Activated T-cell treated with anti-CD3 and anti-CD28 coated beads for 48 hours (primary cell): ENCODE measurements at regions not wholly inside any gene's neighbourhood (a gene's known extent, or its start where the extent isn't known, plus 50 kb on each side); places are given as distances from the start of the nearest gene placed in this dataset.

Experiments used
- DNase-seq: peaks from one replicate; pipeline ENCODE4 v3.0.0-alpha.2; 2020; ENCODE audit warnings: low read depth

DNA sequence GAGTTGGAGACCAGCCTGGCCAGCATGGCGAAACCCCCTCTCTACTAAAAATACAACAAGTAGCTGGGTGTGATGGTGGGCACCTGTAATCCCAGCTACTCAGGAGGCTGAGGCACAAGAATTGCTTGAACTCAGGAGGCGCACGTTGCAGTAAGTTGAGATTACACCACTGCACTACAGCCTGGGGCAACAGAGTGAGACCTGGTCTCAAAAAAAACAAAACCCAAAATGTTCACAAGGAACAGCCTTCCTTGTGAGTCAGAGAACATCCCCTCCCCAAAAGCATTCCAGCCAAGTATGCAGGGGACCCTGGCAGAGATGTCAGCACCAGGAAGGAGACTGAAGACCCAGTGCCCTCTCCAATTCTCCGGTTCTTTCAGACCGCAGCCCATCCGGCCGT lies 314.9 kb upstream of the TSHZ3 start:
- DNase-seq, result no peak

DNA sequence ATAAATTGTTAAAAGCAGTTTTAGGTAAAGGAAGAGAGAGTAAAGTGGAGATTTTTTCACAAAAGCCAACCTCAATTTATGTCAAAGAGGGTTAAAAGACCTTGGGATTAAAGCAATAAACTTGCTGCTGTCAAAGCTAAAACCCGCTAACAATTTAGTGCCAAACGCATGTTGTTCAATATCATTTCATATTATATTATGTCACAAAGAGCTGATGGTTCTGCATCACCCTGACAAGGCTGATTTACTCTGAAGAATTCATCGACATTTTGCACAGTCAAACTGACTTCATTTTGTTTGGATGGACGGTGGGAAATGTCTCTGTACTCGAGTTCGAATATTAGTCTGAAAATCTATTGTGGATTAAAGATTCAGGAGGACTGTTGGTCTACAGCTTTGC lies 315.8 kb upstream of the TSHZ3 start:
- DNase-seq, result no peak

DNA sequence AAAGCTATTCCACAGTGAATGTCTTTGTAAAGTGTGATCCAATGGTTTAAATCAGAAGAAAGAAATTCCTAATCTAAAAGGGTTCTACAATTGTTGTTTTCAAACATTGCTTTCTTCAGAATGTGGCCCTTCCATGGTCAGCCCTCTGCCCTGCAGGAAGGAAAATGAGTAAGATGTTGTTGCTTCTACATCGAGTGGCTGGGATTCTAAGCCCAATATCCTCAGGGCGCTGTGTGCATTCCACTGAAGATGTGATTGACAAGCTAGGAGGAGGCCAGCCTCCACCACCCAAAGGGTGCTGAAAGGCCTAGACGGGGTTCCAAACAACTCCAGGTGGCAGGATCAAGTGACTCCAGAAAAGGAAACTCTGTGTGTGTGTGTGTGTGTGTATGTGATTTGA lies 316.9 kb upstream of the TSHZ3 start:
- DNase-seq, result no peak

DNA sequence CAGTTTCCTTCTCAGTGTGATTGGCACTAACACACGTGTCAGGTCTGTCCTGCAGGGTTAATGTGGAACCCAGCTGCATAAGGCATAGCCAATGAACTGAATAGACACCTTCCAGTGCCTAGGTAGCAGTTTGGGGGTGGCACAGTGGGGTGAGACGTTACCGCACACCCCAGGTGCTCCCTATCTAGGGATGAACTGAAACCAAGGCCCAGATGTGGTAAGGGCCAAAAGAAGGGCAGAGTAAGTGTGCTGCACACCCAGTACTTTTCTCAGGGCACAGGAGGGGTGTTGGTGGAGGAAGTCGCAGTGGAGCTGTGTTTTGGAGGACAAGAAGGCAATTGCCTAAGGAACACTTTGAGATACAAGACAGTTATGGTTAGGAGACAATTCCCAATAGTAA lies 317.9 kb upstream of the TSHZ3 start:
- DNase-seq, result no peak

DNA sequence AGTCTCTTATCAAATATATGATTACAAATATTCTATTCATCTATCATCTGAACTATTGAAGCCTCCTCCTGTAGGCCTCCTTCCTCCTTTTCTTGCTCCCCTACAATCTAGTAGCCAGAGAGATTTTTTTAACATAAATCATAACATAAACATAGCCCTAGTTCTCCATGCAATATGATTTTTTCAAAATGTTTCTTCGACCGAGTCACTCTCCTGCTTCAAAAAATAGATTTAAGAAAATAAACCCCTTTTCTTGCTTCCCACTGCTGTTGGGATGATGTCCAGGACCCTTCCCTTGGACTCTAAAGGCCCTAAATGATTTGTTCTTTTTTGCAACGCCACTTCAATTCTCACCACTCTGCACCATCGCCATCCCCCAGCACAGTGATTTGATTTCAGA lies 319.7 kb upstream of the TSHZ3 start:
- no peak for DNase-seq

DNA sequence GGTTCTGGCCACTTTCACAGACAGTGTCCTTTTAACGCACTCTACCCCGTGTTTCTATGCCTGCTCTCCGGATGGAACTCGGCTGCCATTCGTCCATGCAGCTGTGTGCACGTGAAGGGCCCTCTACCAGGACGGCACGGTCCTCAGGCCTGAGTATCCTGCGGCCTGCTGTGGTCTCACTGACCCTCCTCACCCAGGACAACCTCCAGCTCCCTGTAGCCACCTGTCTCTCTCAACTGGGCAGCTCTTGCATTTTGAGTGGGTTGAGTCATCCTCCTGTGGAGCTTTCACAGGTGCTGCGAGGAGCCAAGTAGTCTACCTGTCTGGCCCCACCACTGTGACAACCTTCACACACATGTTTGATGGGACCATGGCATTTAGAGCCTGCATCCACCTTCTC lies 321.7 kb upstream of the TSHZ3 start:
- no peak for DNase-seq

DNA sequence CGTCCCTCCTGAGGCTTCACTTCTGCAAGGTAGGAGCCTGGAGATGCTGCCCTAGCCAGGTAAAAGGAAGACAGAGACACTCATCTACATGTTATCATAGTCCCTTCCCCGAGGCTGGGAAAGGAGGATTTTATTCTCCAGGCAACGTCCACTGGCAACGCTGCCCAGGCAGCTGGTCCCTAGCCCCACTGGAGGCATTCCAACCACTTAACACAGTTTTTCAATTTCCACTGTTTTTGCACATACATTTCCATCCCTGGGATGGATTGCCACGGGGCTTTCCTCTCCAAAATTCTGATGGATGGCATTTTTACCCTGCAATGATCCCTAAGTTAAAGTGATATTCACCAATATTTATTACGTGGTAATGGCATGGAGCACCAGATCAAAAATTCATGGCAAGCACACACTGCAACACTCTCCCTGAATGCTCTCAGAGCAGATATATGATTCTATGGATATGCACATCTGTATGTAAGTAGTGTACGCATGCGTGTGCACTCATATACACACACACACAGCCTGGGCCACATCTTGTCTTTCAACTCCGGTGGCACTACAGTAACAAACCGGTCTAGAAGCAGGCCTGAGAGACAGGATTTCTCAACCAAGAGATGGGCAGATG lies 322.3 kb upstream of the TSHZ3 start:
- no peak for DNase-seq

DNA sequence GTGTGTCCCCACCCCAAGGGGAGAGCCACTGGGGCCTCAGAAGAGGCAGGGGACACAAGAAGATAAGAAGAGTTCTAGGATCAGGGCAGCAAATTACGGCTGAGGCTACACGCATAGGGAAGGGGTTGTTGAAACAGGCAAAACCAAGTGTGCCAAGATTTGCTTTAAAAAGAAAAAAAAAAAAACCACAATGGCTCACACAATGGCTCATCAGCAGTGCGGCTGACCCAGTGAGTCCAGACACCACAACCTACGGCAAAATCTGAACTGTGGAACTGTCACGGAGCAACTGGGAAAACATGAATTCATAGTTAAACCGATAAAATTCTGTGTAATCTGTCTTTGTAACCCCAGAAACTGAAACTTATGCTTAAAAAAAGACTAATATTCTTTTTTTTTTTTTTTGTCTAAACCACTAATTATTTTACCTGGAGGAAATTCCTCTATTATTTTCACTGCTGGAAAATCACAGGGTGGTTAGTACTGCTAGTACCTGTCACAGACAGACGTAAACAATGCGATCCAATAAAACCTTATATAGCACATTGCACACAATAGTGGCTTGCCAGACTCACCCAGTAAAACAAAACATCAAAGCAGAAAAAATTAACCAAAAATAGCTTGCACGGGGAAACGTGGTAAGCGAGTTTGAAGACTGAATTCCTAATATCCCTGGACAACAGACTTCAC lies 325.4 kb upstream of the TSHZ3 start:
- DNase-seq, result no peak

DNA sequence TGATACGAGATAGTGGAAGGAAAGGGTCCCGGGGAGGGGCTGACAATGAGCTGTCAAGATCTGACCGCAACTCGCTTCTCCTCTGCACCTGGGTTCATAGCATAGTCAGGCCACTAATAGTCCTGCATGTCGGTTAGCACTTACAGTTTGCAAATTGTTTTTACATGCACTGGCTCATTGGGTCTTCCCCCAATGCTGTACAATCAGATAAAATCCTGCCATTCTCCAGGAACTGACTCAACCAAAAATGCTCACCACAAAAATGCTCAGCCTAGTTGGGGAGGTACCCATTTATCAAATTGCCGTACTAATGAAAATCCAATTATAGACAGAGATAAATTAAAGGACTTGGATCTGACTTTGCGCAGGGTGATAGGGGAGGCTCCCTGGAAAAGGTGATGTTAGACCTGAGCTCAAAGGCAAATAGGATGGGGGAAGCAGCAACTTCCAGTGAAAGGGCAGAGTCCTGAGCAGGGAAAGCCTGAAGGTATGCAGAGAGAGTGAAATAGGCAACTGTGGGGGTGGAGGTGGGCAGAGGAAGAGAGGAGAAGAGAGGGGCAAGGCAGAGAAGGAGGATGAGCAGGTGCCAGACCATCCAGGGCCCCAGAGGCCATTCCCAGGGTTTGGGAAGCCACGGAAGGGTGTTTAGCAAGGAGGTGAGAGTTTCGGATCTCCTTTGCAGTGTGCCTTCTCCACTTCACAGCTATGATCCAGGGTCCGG lies 326.1 kb upstream of the TSHZ3 start:
- no peak for DNase-seq

DNA sequence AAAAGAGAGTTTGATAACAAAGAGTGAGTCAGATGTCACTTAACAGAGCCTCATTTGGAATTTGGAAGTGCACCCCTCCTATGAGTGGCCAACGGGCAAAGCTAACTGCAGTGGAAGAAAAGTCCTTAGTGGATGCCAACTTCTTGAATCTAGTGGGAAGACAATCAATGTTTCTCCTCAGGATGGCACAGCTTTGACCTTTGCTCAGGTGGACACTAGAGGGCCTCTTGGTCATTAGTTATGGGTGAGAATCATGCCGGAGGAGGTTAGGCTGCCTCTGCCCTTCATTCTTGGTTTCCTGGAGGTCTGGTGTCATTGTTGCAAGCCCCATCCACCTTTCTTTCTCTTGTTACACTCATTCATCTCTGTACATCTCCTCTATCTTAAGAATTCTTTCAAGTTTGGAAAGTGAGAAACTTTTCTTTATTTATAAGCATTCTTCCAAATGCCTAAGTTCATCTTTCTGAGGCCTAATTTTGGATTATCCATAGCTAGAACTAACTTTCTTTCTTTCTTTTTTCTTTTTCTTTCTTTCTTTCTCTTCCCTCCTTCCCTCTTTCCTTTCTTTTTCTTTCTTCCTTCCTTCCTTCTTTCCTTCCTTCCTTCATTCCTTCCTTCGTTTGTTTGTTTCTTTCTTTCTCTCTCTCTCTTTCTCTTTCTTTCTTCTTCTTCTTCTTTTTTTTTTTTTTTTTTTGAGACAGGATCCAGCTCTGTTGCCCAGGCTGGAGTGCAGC lies 327.2 kb upstream of the TSHZ3 start:
- DNase-seq, result no peak

DNA sequence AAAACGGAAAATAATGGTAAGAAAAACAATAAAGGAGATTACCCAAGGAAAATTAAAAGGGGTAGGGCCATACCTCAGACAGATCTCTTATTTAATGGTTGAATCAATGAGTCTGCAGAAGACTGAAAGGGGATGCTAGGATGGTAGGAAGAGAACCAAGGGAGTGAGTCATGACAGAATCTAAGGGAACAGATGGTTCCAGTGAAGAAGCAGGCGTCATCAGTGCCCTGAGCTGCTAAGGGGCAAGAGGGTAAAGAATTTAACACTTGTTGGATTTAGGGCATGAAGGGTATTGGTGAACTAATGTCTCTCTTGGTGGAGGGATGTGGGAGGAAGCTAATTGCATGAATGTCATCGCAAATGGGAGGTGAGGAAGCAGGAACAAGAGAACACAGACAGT lies 329.2 kb upstream of the TSHZ3 start:
- no peak for DNase-seq

DNA sequence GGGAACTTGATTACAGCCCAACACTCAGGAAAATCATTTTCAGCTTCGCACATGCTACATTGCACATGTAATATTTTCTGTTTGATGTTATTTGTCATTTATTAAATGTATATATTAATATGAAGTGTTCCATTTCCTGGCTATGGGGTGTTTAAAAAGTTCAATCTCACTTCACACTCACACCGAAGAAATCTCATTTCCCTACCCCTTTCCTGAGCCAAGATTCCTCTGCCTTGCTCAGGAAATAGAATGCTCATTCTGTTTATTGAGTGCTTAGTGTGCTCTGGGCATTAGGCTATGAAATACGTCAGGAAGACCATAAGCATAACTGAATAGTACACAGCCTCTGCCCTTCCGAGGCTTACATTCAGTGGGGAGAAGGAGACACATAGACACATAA lies 331.9 kb upstream of the TSHZ3 start:
- no peak for DNase-seq

DNA sequence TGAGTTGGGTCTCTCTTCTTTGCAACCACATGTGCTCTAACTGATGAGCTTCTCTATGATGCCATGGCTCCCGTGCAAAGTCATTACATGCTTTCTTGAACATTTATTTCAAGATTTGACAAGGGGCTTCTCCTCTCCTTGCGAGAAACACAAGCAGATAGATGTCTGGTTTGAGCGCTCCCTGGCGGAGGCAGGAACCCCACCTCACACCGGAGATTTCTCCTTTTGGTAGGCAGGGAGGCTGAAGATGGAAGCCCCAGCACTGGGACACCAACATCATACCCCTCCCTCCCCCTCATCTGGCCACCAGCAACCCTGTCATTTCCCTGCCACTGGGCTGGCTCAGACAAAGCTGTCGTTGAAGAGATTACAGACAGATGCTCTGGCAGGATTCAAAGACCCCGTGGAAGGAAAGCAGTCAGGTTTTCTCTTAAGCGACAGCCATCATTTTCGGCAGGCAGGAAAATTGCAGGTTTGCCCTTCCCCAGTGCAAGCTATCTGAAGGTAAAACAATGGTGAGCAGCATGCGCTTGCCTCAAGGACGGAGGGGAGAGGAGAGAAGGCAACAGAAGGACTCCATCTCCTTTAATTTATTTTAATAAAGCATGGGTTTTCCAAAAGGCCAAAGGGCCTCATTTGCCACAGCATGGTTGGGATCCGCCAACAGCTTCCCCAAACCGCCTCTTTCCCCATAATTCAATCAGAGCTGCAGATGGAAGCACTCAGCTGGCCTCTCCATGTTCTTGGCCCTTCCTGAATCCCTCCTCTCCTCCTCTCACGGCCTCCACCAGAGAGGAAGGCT lies 344.1 kb upstream of the TSHZ3 start:
- no peak for DNase-seq

DNA sequence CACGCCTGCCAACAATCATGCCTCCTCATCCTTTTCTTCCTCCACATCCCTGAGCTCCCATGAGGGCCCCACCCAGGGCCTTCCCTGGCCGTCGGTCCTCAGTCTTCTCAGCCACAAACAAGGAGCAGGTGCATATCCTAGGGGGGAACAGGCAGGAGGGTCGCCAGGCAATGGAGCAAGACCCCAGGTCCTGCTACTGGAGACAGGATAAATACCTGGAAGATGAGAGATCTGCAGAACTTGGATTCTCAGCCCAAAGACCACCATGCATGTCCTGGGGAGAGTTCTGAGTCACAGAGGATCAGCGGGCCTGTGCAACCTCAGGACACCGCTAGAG lies 344.7 kb upstream of the TSHZ3 start:
- no peak for DNase-seq

DNA sequence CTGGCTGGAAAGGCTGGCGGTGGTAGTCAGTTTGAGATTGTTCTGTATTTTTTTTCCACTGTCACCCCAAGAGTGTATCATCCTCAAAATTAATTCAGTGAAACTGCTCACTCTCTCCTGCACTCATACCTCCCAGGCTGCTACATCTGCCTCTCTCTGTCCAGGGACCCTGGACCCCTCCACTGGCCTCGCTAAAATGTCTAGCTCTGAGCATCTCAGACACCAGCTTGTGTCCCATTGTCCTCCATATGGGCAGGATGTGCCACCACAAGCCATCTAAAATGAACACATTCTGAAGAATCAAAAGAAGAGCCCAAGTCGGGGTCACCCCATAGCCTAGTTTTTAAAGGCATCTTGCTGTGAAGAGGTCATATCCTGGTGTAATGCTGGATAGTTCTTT lies 345.5 kb upstream of the TSHZ3 start:
- no peak for DNase-seq

DNA sequence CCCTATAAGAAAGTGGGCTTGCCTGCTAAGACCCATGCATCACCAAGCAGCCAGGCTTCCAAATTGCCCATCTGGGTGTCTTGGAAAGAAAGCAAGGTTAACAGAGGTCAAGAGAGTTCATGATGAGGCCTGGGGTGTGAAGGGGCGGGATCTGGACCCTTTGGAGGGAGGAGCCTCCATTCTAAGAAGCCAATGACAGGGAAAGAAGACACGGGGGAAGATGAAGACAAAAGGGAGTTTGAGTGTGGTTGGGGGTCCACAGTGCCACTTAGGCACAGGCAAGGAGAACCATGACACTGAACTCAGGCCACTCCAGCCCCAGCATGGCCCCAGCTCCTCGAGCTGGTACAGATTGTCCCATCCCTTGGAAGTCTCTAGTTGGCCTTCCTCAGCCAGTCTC lies 350.2 kb upstream of the TSHZ3 start:
- no peak for DNase-seq

DNA sequence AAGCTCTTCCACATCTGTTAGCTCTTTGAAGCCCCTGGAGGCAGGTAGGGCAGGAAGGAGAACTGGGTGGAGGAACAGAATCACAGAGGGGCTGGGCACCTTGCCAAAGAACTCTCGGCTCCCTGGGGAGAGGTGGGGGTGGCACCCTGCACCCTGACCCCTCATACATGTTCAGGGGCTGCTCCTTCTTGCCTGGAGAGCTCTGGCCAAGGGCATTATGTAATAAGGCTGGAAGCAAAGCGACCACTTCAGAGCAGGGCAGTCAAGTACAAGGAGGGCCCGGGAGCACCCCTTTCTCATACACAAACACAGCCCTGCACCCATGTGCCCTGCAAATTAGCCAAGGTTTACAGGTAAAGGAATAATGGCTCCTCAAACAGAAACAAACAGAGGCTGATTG lies 351.9 kb upstream of the TSHZ3 start:
- no peak for DNase-seq

DNA sequence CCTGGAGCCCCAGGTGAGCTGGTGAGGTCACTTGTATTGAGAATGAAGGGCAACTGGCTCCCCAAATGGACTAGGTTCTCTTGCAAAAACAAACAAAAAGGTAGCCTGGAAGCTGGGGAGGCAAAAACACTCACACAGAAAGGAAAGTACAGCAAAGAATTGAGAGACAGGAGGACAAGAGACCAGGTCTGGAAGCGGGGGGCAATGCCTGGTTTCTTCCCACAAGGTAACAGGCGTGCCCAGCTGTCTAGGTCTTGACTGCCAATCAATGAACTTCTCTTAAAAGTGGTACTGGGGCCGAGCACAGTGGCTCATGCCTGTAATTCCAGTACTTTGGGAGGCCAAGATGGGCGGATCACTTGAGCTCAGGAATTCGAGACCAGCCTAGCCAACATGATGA lies 356.4 kb upstream of the TSHZ3 start:
- DNase-seq, result no peak

DNA sequence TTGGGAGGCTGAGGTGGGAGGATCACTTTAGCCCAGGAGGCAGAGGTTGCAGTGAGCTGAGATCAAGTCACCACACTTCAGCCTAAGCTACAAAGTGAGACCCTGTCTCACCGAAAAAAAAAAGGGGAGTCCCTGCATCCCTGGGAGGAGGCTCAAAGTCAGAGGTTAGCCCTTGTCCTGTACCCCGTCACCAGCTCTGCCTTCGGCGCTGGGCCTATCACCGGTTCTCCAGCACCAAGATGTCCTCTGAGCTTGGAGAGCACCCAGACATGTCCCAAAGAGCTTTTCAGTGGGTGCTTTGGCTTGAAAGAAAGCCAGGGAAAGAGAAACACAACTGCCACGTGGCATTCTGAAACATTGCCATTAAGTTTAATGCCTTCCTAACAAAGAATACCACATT lies 356.9 kb upstream of the TSHZ3 start:
- no peak for DNase-seq

DNA sequence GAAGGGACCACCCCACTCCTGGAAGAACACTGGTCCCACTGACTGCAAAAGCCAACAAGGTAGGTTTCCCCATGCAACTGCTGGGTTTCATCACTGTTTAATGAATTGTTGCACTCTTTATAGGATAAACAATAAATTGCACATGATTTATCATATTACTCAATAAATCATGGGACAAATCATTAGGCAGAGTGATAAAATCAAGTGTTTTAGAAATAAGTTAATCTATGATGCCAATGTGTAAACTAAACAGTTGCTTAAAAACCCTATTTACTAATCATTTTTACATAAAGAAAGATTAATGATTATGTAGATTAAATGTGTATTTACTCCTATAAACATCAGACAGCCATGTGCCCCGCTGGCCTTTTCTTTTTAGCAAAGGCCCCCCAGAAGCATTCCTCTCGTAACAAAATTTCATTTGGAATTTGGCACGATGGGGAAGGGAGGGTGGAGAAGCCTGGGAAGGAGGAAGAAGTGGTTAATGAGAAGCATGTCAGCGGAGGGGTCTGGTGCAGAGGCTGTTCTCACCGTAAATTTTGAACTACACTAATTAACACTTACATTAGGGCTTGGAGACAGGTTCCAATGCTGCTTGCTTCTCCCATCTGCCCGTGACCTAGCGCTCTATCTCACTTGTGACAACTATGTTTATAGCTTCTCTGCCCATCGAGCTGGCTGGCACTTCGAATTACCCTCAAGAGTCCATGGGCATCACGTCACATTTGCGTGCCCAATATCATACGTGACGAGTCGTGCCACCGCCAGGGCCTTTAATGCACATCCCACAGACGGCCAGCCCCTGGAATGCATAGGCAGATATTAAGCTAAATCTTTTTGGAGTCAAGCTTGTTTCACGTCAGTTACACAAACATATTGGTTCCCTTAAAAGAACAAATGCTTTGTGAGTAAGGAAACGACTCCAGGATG lies 357.7 kb upstream of the TSHZ3 start:
- no peak for DNase-seq

DNA sequence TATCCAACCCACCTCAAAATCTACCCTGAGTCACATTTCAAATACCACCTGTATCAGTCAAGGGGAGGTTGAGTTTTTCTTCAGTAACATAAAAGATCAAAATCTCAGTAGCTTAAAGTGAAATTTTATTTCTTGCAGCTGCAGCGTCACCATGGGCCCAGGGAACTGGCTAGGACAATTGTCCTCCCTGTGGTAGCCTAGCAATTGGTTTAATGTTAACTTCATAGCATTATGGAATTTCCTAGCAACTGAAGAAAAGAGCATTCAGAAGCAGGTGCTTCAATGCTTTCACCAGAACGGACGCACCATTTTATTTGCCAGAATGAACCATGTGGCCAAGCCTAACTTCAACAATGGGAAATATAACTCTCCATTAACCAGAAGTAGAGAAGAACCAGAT lies 359.3 kb upstream of the TSHZ3 start:
- no peak for DNase-seq
